Prostate gland (tissue), 2 donors: ENCODE measurements at regions not wholly inside any gene's neighbourhood (a gene's known extent, or its start where the extent isn't known, plus 50 kb on each side); places are given as distances from the start of the nearest gene placed in this dataset.

ENCODE experiments used
- CTCF ChIP-seq, 4 experiments: fragments of 200-600 bp in 2 of 4; fragments of 450-650 bp in 2 of 4; sonication (generic) in 2 of 4; IDR thresholded peaks; 1 replicate in 3 of 4; 2 replicates in 1 of 4; pipeline ENCODE4 v1.5.1; 2016 to 2019; ENCODE audit warnings: antibody characterized with exemption in 4 of 4, mild to moderate bottlenecking in 2 of 4, moderate library complexity in 2 of 4
- POLR2A ChIP-seq: fragments of 450-650 bp; IDR thresholded peaks from one replicate; pipeline ENCODE4 v1.6.1; 2016; ENCODE audit warnings: antibody characterized with exemption, mild to moderate bottlenecking

GRCh38 chr6:147904416-147904815, 395.9 kb downstream of the SAMD5 start:
- no peak for TF ChIP-seq CTCF (IDR thresholded peaks at IDR 0.05)
- TF ChIP-seq POLR2A = no peak
